ENCODE measurements at regions not wholly inside any gene's neighbourhood (a gene's known extent, or its start where the extent isn't known, plus 50 kb on each side); places are given as distances from the start of the nearest gene placed in this dataset.

DNA sequence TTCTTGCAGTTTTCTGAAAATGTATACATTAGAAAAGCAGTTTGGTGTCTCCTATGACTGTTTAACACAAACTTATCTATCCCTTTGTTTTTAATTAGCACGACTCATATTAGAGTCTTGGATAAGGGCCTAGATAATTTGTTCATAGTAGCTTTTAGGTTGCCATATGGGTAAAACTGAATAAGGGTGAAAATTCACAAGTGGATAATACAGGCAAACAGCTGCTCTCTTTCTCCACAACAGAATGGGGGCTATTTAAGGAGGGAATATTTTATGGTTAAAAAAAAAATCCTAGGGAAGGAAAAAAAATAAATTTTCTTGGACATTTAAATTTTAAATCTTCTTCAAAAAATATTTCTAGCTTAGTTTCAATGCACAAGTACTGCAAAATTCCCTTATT lies 1416.1 kb downstream of the GATA3 start:
- no peaks in the 10 kb centered on the region for H3F3A ChIP-seq (ENCODE audit: control insufficient read depth, insufficient read depth)
- H3K27me3 ChIP-seq (ENCODE audit: control insufficient read depth, low read length), result no peaks in the 10 kb centered on the region
- no peaks in the 10 kb centered on the region for H3K36me3 ChIP-seq (ENCODE audit: control insufficient read depth, low read length)
- H4K20me1 ChIP-seq (ENCODE audit: control insufficient read depth, insufficient read depth, low read depth, low read length), result no peaks in the 10 kb centered on the region
- no peaks in the 10 kb centered on the region for H3K9me2 ChIP-seq (replicated peaks; ENCODE audit: control insufficient read depth, low read length)
- no peaks in the 10 kb centered on the region for H3K4me1 ChIP-seq (ENCODE audit: control insufficient read depth, low read length)
- H3K4me2 ChIP-seq (ENCODE audit: low read length), result no peak overlapping the region
- H3K4me3 ChIP-seq (ENCODE audit: low read length), result no peak overlapping the region
- H3K27ac ChIP-seq (ENCODE audit: low read depth, low read length), result no peak overlapping the region
- H3K9me3 ChIP-seq (ENCODE audit: control insufficient read depth, insufficient read depth, low read length), result no peaks in the 10 kb centered on the region
- TF ChIP-seq EZH2phosphoT487 (IDR thresholded peaks at IDR 0.05; ENCODE audit: borderline replicate concordance, low read length), result no peak
- TF ChIP-seq CTCF (IDR thresholded peaks at IDR 0.05; ENCODE audit: low read depth, low read length, poor library complexity, severe bottlenecking), result no peak
- H3K79me2 ChIP-seq (ENCODE audit: control insufficient read depth, low read length), result no peaks in the 10 kb centered on the region

GRCh38 chr10:9501944-9502343 lies 1447.5 kb downstream of the GATA3 start:
- H3K79me2 ChIP-seq (ENCODE audit: control insufficient read depth, low read length), result no peaks in the 10 kb centered on the region
- H3F3A ChIP-seq (ENCODE audit: control insufficient read depth, insufficient read depth), result no peaks in the 10 kb centered on the region
- no peaks in the 10 kb centered on the region for H3K9me3 ChIP-seq (ENCODE audit: control insufficient read depth, insufficient read depth, low read length)
- no peaks in the 10 kb centered on the region for H4K20me1 ChIP-seq (ENCODE audit: control insufficient read depth, insufficient read depth, low read depth, low read length)
- no peaks in the 10 kb centered on the region for H3K36me3 ChIP-seq (ENCODE audit: control insufficient read depth, low read length)
- TF ChIP-seq CTCF (IDR thresholded peaks at IDR 0.05; ENCODE audit: low read depth, low read length, poor library complexity, severe bottlenecking) (no peak), EZH2phosphoT487 (IDR thresholded peaks at IDR 0.05; ENCODE audit: borderline replicate concordance, low read length) (no peak)
- H3K9me2 ChIP-seq (replicated peaks; ENCODE audit: control insufficient read depth, low read length), result no peaks in the 10 kb centered on the region
- H3K27me3 ChIP-seq (ENCODE audit: control insufficient read depth, low read length), result no peaks in the 10 kb centered on the region
- no peak overlapping the region for H3K4me2 ChIP-seq (ENCODE audit: low read length)
- no peaks in the 10 kb centered on the region for H3K4me1 ChIP-seq (ENCODE audit: control insufficient read depth, low read length)
- no peak overlapping the region for H3K4me3 ChIP-seq (ENCODE audit: low read length)
- no peak overlapping the region for H3K27ac ChIP-seq (ENCODE audit: low read depth, low read length)

- TF ChIP-seq EZH2phosphoT487 (IDR thresholded peaks at IDR 0.05; ENCODE audit: borderline replicate concordance, low read length), result no peak
- TF ChIP-seq CTCF (IDR thresholded peaks at IDR 0.05; ENCODE audit: low read depth, low read length, poor library complexity, severe bottlenecking), result no peak
- H3K27ac ChIP-seq (ENCODE audit: low read depth, low read length), result no peak overlapping the region
- no peaks in the 10 kb centered on the region for H3K9me3 ChIP-seq (ENCODE audit: control insufficient read depth, insufficient read depth, low read length)
- H3K4me1 ChIP-seq (ENCODE audit: control insufficient read depth, low read length), result no peaks in the 10 kb centered on the region
- no peaks in the 10 kb centered on the region for H3K9me2 ChIP-seq (replicated peaks; ENCODE audit: control insufficient read depth, low read length)
- H3K27me3 ChIP-seq (ENCODE audit: control insufficient read depth, low read length), result no peaks in the 10 kb centered on the region
- no peaks in the 10 kb centered on the region for H3K79me2 ChIP-seq (ENCODE audit: control insufficient read depth, low read length)
- H3F3A ChIP-seq (ENCODE audit: control insufficient read depth, insufficient read depth), result no peaks in the 10 kb centered on the region
- no peak overlapping the region for H3K4me3 ChIP-seq (ENCODE audit: low read length)
- H3K36me3 ChIP-seq (ENCODE audit: control insufficient read depth, low read length), result no peaks in the 10 kb centered on the region
- no peaks in the 10 kb centered on the region for H4K20me1 ChIP-seq (ENCODE audit: control insufficient read depth, insufficient read depth, low read depth, low read length)
- H3K4me2 ChIP-seq (ENCODE audit: low read length), result no peak overlapping the region
Observed at GRCh38 chr10:9504227-9504626, 1449.7 kb downstream of the GATA3 start.

DNA sequence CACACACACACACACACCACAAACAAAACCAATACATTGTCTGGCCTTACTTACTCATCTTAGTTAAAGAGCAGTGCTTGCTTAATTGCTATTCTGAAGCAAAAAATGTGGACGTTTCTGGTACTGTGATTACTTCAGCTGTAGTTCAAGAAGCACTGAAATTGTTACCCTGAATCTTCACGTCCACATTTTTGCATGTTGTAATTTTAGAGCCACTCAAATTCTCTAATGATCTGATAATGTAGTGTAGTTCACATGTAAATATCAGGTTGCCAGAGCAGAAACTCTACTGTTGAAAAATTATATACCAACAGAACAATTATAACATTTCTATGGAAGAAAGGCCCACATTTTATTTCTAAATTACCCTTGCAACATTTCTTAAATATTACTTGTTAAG lies 1451.1 kb downstream of the GATA3 start:
- no peaks in the 10 kb centered on the region for H3K9me3 ChIP-seq (ENCODE audit: control insufficient read depth, insufficient read depth, low read length)
- H3K4me2 ChIP-seq (ENCODE audit: low read length), result no peak overlapping the region
- H3K4me3 ChIP-seq (ENCODE audit: low read length), result no peak overlapping the region
- H3K27ac ChIP-seq (ENCODE audit: low read depth, low read length), result no peak overlapping the region
- H3K36me3 ChIP-seq (ENCODE audit: control insufficient read depth, low read length), result no peaks in the 10 kb centered on the region
- H4K20me1 ChIP-seq (ENCODE audit: control insufficient read depth, insufficient read depth, low read depth, low read length), result no peaks in the 10 kb centered on the region
- TF ChIP-seq EZH2phosphoT487 (IDR thresholded peaks at IDR 0.05; ENCODE audit: borderline replicate concordance, low read length), result no peak
- no peak for TF ChIP-seq CTCF (IDR thresholded peaks at IDR 0.05; ENCODE audit: low read depth, low read length, poor library complexity, severe bottlenecking)
- no peaks in the 10 kb centered on the region for H3K27me3 ChIP-seq (ENCODE audit: control insufficient read depth, low read length)
- no peaks in the 10 kb centered on the region for H3K9me2 ChIP-seq (replicated peaks; ENCODE audit: control insufficient read depth, low read length)
- no peaks in the 10 kb centered on the region for H3K4me1 ChIP-seq (ENCODE audit: control insufficient read depth, low read length)
- H3K79me2 ChIP-seq (ENCODE audit: control insufficient read depth, low read length), result no peaks in the 10 kb centered on the region
- no peaks in the 10 kb centered on the region for H3F3A ChIP-seq (ENCODE audit: control insufficient read depth, insufficient read depth)

All from DOHH2 (cell line).